Gastrocnemius medialis (tissue), 4 donors: ENCODE measurements at regions not wholly inside any gene's neighbourhood (a gene's known extent, or its start where the extent isn't known, plus 50 kb on each side); places are given as distances from the start of the nearest gene placed in this dataset.

ENCODE experiments used
- ATAC-seq, 2 donors: fragments of 150-250 bp; one replicate each; pipeline ENCODE4 v1.9.1; 2016
- DNase-seq, 2 donors: peaks; one replicate each; pipeline ENCODE4 v3.0.0-alpha.2; 2019
- H3K27ac ChIP-seq, 4 donors: fragments of 200-600 bp; sonication (generic); 1 replicate in 1 of 4; 2 replicates in 3 of 4; pipeline ENCODE4 v1.5.1; 2016 to 2018; ENCODE audit warnings: mild to moderate bottlenecking in 2 of 4, moderate library complexity in 1 of 4
- H3K27me3 ChIP-seq, 3 donors: fragments of 200-600 bp; sonication (generic) in 2 of 3; 1 replicate in 1 of 3; 2 replicates in 2 of 3; pipeline versions ENCODE4 v1.5.1 to v1.6.0; 2016 to 2019; ENCODE audit warnings: mild to moderate bottlenecking in 1 of 3, moderate library complexity in 1 of 3
- H3K36me3 ChIP-seq, 2 donors: fragments of 200-600 bp; sonication (generic) in 1 of 2; one replicate each; pipeline ENCODE4 v1.5.1; 2017 to 2018
- H3K4me1 ChIP-seq, 2 donors: fragments of 200-600 bp; sonication (generic) in 1 of 2; one replicate each; pipeline ENCODE4 v1.5.1; 2016 to 2017; ENCODE audit warnings: mild to moderate bottlenecking in 2 of 2
- H3K4me3 ChIP-seq, 4 donors: fragments of 200-600 bp; sonication (generic) in 3 of 4; 1 replicate in 1 of 4; 2 replicates in 3 of 4; pipeline ENCODE4 v1.5.1; 2016 to 2019; ENCODE audit warnings: mild to moderate bottlenecking in 2 of 4
- H3K9me3 ChIP-seq, 3 donors: fragments of 200-600 bp; sonication (generic) in 2 of 3; 1 replicate in 1 of 3; 2 replicates in 2 of 3; pipeline ENCODE4 v1.5.1; 2016 to 2019
- POLR2A ChIP-seq, 2 donors: fragments of 450-650 bp; IDR thresholded peaks; one replicate each; pipeline ENCODE4 v1.6.1; 2017; ENCODE audit warnings: antibody characterized with exemption in 2 of 2, mild to moderate bottlenecking in 2 of 2, moderate library complexity in 2 of 2
- in situ Hi-C, 4 donors: fragments of 200-750 bp; cut with MboI; loops; one replicate each; pipeline versions ENCODE4 v1.15.0 to v1.8.0; 2017; ENCODE audit warnings: low sequenced_read_pairs in 4 of 4
- intact Hi-C: fragments of 100-400 bp; cut with DNase I; formaldehyde crosslinking; loops from one replicate; pipeline ENCODE4 v1.15.1; 2023; ENCODE audit warnings: low total_unique reads
- TF ChIP-seq, protein P1 (sequence below), 5 experiments: fragments of 450-650 bp in 3 of 5; fragments of 200-600 bp in 2 of 5; sonication (generic) in 2 of 5; IDR thresholded peaks in 4 of 5; conservative IDR thresholded peaks in 1 of 5; 1 replicate in 4 of 5; 2 replicates in 1 of 5; pipeline ENCODE4 v1.5.1; 2016 to 2019; ENCODE audit warnings: antibody characterized with exemption in 5 of 5, mild to moderate bottlenecking in 3 of 5, moderate library complexity in 3 of 5

- in situ Hi-C loops (loop anchor here in 3 of 4 donors (10.0 to 25.0 kb wide), 3 partner anchors 129 to 467 kb away; no protein-coding TSS in a partner anchor), intact Hi-C loops (no loop called here)
- ATAC-seq (no peak), DNase-seq (no peak)
- no peak for TF ChIP-seq POLR2A (IDR thresholded peaks at IDR 0.05)
- TF ChIP-seq, protein P1, sequence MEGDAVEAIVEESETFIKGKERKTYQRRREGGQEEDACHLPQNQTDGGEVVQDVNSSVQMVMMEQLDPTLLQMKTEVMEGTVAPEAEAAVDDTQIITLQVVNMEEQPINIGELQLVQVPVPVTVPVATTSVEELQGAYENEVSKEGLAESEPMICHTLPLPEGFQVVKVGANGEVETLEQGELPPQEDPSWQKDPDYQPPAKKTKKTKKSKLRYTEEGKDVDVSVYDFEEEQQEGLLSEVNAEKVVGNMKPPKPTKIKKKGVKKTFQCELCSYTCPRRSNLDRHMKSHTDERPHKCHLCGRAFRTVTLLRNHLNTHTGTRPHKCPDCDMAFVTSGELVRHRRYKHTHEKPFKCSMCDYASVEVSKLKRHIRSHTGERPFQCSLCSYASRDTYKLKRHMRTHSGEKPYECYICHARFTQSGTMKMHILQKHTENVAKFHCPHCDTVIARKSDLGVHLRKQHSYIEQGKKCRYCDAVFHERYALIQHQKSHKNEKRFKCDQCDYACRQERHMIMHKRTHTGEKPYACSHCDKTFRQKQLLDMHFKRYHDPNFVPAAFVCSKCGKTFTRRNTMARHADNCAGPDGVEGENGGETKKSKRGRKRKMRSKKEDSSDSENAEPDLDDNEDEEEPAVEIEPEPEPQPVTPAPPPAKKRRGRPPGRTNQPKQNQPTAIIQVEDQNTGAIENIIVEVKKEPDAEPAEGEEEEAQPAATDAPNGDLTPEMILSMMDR (IDR thresholded peaks at IDR 0.05 in 4 of 5, conservative IDR thresholded peaks at IDR 0.05 in 1 of 5) = no peak
- no peaks in the 10 kb centered on the region for H3K27me3 ChIP-seq
- H3K36me3 ChIP-seq = no peaks in the 10 kb centered on the region
- H3K27ac ChIP-seq = no peak overlapping the region
- no peak overlapping the region for H3K4me3 ChIP-seq
- no peaks in the 10 kb centered on the region for H3K9me3 ChIP-seq
- no peaks in the 10 kb centered on the region for H3K4me1 ChIP-seq
These were observed 171.1 kb upstream of the NAV2 start for GRCh38 chr11:19541521-19542049.

- no peaks in the 10 kb centered on the region for H3K4me1 ChIP-seq
- ATAC-seq (no peak), DNase-seq (no peak)
- H3K4me3 ChIP-seq = no peak overlapping the region
- intact Hi-C loops = no loop called here
- no peak for TF ChIP-seq POLR2A (IDR thresholded peaks at IDR 0.05)
- TF ChIP-seq, protein P1 (IDR thresholded peaks at IDR 0.05 in 4 of 5, conservative IDR thresholded peaks at IDR 0.05 in 1 of 5) = no peak
- H3K9me3 ChIP-seq = no peaks in the 10 kb centered on the region
- in situ Hi-C loops = loop anchor here in 3 of 4 donors (10.0 to 25.0 kb wide), 3 partner anchors 128 to 465 kb away; no protein-coding TSS in a partner anchor
- no peaks in the 10 kb centered on the region for H3K36me3 ChIP-seq
- H3K27ac ChIP-seq = no peak overlapping the region
- no peaks in the 10 kb centered on the region for H3K27me3 ChIP-seq
These were observed 172.8 kb upstream of the NAV2 start for GRCh38 chr11:19539861-19540260.

DNA sequence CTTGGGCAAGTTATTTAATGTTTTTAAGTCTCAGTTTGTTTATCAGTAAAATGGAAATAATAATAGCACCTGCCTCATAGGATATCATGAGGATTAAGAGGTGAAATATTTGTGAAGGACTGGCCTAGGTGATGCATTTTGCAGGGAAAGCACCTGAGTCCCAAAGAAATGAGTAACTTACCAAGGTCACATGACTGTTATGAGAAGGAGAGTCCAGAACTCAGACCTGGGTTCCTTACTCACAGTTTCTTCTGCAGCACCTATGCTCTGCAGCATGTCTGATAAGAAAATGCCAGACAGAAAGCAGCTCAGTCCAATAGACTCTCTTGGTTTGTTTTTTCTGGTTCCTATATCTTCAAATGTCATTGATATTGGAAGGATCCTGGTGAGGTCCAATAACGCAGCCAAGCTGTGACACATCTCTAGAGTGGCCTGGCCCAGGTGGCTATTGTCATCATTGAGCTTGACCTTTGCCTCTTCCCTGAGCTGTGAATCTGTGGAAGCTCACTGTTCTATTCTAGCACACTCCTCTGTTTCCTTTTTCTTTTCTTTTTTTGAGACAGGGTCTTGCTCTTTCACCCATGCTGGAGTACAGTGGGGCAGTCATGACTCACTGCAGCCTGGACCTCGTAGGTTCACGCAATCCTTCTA is 174.7 kb upstream of the NAV2 start:
- in situ Hi-C loops = loop anchor here in 1 of 4 donors (25.0 kb wide), 1 partner anchor 126 kb away; no protein-coding TSS in a partner anchor
- no peaks in the 10 kb centered on the region for H3K4me1 ChIP-seq
- no peaks in the 10 kb centered on the region for H3K9me3 ChIP-seq
- no peak for DNase-seq
- no peak overlapping the region for H3K4me3 ChIP-seq
- H3K27ac ChIP-seq = no peak overlapping the region
- no peak for TF ChIP-seq POLR2A (IDR thresholded peaks at IDR 0.05)
- TF ChIP-seq, protein P1 (IDR thresholded peaks at IDR 0.05 in 4 of 5, conservative IDR thresholded peaks at IDR 0.05 in 1 of 5) = no peak
- H3K36me3 ChIP-seq = no peaks in the 10 kb centered on the region
- no peak for ATAC-seq
- no peaks in the 10 kb centered on the region for H3K27me3 ChIP-seq
- intact Hi-C loops = no loop called here

GRCh38 chr11:19536131-19536530 is 176.5 kb upstream of the NAV2 start:
- intact Hi-C loops = no loop called here
- Histone ChIP-seq H3K4me1 (no peaks in the 10 kb centered on the region), H3K27ac (no peak overlapping the region), H3K9me3 (no peaks in the 10 kb centered on the region), H3K4me3 (no peak overlapping the region), H3K36me3 (no peaks in the 10 kb centered on the region), H3K27me3 (no peaks in the 10 kb centered on the region)
- DNase-seq (no peak), ATAC-seq (no peak)
- in situ Hi-C loops = loop anchor here in 1 of 4 donors (25.0 kb wide), 1 partner anchor 124 kb away; no protein-coding TSS in a partner anchor
- TF ChIP-seq, protein P1 (IDR thresholded peaks at IDR 0.05 in 4 of 5, conservative IDR thresholded peaks at IDR 0.05 in 1 of 5) = no peak
- TF ChIP-seq POLR2A (IDR thresholded peaks at IDR 0.05) = no peak
